AG04449 (cell line): ENCODE measurements at regions not wholly inside any gene's neighbourhood (a gene's known extent, or its start where the extent isn't known, plus 50 kb on each side); places are given as distances from the start of the nearest gene placed in this dataset.

Source experiments
- CTCF ChIA-PET: fragments of 350-600 bp; formaldehyde crosslinking; extraction: SDS; loops from one replicate; lab custom pipeline; 2021; ENCODE audit warnings: antibody characterized with exemption; lab: Yijun Ruan, JAX
- POLR2A ChIA-PET: fragments of 400-600, 350-600 bp; formaldehyde crosslinking; extraction: SDS; loops from one replicate; lab custom pipeline; 2020; ENCODE audit warnings: antibody characterized with exemption, inconsistent platforms; lab: Yijun Ruan, JAX
- DNase-seq: peaks from one replicate; pipeline ENCODE4 v3.0.0-alpha.2; 2010; ENCODE audit warnings: low read depth, low spot score
- H3K4me3 ChIP-seq: 2 replicates; pipeline ENCODE4 v1.5.1; 2011; ENCODE audit warnings: low read depth, mild to moderate bottlenecking, control low read depth, low read length
- TF ChIP-seq, protein P1 (sequence below): IDR thresholded peaks from one replicate; pipeline ENCODE4 v1.5.1; 2011; ENCODE audit warnings: mild to moderate bottlenecking, moderate library complexity, low read length, control low read depth, inconsistent platforms; ENCODE audit not compliant: insufficient read depth; ENCODE audit errors: missing control alignments

DNA sequence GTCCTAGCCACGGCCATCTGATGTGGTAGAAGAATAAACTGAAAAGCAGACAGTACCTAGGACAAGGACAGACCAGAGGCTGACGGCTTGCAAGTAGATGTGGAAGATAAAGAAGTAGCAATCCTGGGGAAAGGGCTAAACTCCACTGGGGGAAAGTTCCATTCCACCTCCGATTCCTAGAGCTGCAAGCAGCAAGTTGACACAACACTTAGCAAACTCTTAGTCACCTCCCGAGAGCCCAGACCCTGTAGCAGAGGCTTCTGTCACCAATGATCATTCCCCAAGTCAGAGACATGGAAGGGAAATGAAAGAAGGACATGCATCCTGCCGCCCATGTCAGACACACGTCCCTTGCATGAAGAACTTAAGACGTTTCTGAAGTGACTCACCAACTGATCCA, 99.2 kb upstream of the RPS6KA2 start:
- no peak overlapping the region for H3K4me3 ChIP-seq
- no peak for DNase-seq
- TF ChIP-seq, protein P1, sequence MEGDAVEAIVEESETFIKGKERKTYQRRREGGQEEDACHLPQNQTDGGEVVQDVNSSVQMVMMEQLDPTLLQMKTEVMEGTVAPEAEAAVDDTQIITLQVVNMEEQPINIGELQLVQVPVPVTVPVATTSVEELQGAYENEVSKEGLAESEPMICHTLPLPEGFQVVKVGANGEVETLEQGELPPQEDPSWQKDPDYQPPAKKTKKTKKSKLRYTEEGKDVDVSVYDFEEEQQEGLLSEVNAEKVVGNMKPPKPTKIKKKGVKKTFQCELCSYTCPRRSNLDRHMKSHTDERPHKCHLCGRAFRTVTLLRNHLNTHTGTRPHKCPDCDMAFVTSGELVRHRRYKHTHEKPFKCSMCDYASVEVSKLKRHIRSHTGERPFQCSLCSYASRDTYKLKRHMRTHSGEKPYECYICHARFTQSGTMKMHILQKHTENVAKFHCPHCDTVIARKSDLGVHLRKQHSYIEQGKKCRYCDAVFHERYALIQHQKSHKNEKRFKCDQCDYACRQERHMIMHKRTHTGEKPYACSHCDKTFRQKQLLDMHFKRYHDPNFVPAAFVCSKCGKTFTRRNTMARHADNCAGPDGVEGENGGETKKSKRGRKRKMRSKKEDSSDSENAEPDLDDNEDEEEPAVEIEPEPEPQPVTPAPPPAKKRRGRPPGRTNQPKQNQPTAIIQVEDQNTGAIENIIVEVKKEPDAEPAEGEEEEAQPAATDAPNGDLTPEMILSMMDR = no peak
- ChIA-PET CTCF (no interaction called here), POLR2A (no interaction called here)

GRCh38 chr6:166725571-166725970, 98.5 kb upstream of the RPS6KA2 start:
- H3K4me3 ChIP-seq = no peak overlapping the region
- no peak for DNase-seq
- CTCF ChIA-PET = no interaction called here
- POLR2A ChIA-PET = no interaction called here
- TF ChIP-seq, protein P1 = no peak

DNA sequence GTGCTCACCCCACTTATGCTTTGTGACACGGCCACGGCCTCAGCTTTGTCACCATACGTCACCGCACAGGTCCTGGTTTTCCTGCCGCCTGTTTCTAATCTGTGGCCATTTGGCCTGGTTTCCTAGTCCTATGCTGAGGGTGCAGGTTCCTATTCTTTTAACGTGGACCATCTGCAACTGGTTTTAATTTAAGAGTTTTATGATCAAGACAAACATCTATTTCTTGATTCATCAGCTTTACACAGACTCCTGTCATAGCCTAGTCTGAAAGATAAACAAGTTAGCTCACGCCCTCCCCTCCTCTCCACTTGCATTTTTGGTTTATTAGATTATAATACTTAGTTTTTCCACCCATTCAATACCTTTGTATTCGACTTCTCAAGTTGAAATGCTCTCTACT, 97.5 kb upstream of the RPS6KA2 start:
- no peak overlapping the region for H3K4me3 ChIP-seq
- DNase-seq = no peak
- ChIA-PET POLR2A (no interaction called here), CTCF (no interaction called here)
- TF ChIP-seq, protein P1 = no peak

GRCh38 chr6:166722785-166723184, 95.7 kb upstream of the RPS6KA2 start:
- ChIA-PET POLR2A (no interaction called here), CTCF (no interaction called here)
- no peak overlapping the region for H3K4me3 ChIP-seq
- TF ChIP-seq, protein P1 = no peak
- no peak for DNase-seq

DNA sequence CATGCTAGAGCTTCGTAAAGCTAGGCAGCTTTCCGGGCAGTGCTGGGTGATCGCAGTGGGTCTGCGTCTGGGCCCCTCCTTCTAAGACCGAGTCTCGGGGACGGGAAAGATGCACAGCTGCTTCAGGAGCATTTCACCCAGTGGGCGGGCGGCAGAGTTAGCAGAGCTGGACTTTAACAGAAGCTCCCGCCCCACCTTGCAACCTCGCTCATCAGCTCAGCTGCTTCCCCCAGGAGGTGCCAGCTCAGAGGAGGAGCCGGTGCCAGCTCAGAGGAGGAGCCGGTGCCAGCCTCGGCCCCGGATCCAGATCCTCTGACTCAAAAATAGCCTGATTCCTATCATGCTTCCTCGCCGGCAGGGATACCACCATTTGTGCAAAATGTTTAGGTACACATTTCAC, 94.5 kb upstream of the RPS6KA2 start:
- no peak for DNase-seq
- CTCF ChIA-PET = no interaction called here
- TF ChIP-seq, protein P1 = no peak
- no peak overlapping the region for H3K4me3 ChIP-seq
- POLR2A ChIA-PET = no interaction called here

GRCh38 chr6:166720856-166721255, 93.8 kb upstream of the RPS6KA2 start:
- CTCF ChIA-PET = no interaction called here
- DNase-seq = no peak
- H3K4me3 ChIP-seq = no peak overlapping the region
- POLR2A ChIA-PET = no interaction called here
- TF ChIP-seq, protein P1 = no peak
